Psoas muscle (tissue), 7 donors: ENCODE measurements at regions not wholly inside any gene's neighbourhood (a gene's known extent, or its start where the extent isn't known, plus 50 kb on each side); places are given as distances from the start of the nearest gene placed in this dataset.
A peak's percentile ranks its signal among the peaks of the same experiment; 100 is the strongest.

Experiments used
- ATAC-seq, 4 donors: fragments of 200-7000 bp; cut with Tn5 transposase; one replicate each; pipeline ENCODE4 v1.9.1; 2020; ENCODE audit warnings: moderate library complexity in 3 of 4, mild to moderate bottlenecking in 2 of 4
- DNase-seq, 2 donors: peaks; one replicate each; pipeline ENCODE4 v3.0.0-alpha.2; 2020
- H3K27ac ChIP-seq: fragments of 200-600 bp; one replicate; pipeline ENCODE4 v1.8.0; 2022
- H3K27me3 ChIP-seq, 3 donors: fragments of 200-600 bp in 1 of 3; one replicate each; pipeline versions ENCODE4 v1.6.1 to v1.8.0; 2013 to 2022; ENCODE audit warnings: low read length in 2 of 3, mild to moderate bottlenecking in 2 of 3, moderate library complexity in 1 of 3; ENCODE audit not compliant: insufficient read depth in 3 of 3
- H3K36me3 ChIP-seq, 2 donors: fragments of 200-600 bp in 1 of 2; one replicate each; pipeline versions ENCODE4 v1.6.1 to v1.8.0; 2013 to 2022; ENCODE audit warnings: low read depth in 1 of 2, mild to moderate bottlenecking in 1 of 2, moderate library complexity in 1 of 2; ENCODE audit not compliant: insufficient read depth in 1 of 2
- H3K4me1 ChIP-seq: fragments of 200-600 bp; one replicate; pipeline ENCODE4 v1.8.0; 2022
- H3K4me3 ChIP-seq: fragments of 200-600 bp; one replicate; pipeline ENCODE4 v1.8.0; 2022; ENCODE audit warnings: mild to moderate bottlenecking
- H3K9me3 ChIP-seq: fragments of 200-600 bp; one replicate; pipeline ENCODE4 v1.8.0; 2022
- WGBS, 3 donors: extraction: QIAGEN DNeasy Blood & Tissue Kit; methylation state at CpG; one replicate each; pipeline versions ENCODE4 v1.1.6 to v1.1.7; 2013; 5-methylcytosine and 5-hydroxymethylcytosine counted together
- intact Hi-C, 2 donors: fragments of 100-400 bp; cut with DNase I; formaldehyde crosslinking; loops; one replicate each; pipeline versions ENCODE4 v1.11.0 to v1.14.2; 2022
- TF ChIP-seq, protein P1 (sequence below): fragments of 200-600 bp; IDR thresholded peaks from one replicate; pipeline ENCODE4 v1.8.0; 2022; ENCODE audit warnings: antibody characterized with exemption
- donor health status: healthy with polysubstance abuse.
- donor health status: DM: no; HTN: no; CAD: no; lungs with moderate emphysema.
- donor health status: Bipolar disorder and iron deficiency.
- donor health status: healthy.
- donor health status: DM: yes; HTN: yes; CAD: no.
- donor health status: DM: no; HTN: no; CAD: no.
- donor health status: DM: yes; HTN: yes; CAD: no.

DNA sequence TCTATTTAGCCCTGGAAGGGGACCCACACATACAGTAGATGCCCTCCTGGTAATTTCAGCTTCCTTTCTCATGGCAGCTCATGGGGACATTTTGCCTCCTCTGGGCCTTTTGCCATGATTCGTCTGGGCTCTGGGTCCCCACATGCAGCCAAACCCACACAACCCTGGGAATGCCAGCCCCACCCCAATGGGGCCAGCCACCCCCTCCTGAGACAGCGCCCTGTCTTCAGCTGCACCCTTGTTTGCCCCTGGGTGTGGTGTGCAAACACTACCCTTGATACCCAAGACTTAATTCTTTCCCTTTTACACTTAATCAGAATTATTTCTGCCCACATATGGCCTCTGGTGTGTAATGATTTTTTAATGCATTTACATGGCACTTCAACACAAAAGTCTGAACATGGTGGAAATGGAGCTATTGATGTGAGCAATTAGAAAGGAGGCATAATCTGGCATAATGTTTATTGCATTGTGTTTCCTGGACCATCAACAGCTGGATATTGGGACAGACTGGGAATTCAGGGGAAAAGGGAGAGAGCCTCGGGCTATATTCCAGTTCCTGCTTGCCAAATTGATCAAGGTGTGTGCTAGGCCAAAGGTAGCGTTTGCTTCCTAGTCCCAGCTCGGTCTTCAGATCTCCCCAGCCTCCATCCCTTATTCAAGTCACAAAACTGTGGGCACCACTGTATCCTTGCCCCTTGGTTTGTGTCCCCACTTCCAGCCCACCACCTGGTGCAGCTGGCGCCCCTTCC is 85.0 kb upstream of the ANO1 start:
- Histone ChIP-seq H3K36me3 (no peaks in the 10 kb centered on the region), H3K27me3 (peaks cover 0 to 1% (median 0%) of the 10 kb centered on the region in 3 donors), H3K27ac (no peak overlapping the region), H3K4me3 (no peak overlapping the region), H3K4me1 (no peaks in the 10 kb centered on the region), H3K9me3 (no peaks in the 10 kb centered on the region)
- TF ChIP-seq, protein P1, sequence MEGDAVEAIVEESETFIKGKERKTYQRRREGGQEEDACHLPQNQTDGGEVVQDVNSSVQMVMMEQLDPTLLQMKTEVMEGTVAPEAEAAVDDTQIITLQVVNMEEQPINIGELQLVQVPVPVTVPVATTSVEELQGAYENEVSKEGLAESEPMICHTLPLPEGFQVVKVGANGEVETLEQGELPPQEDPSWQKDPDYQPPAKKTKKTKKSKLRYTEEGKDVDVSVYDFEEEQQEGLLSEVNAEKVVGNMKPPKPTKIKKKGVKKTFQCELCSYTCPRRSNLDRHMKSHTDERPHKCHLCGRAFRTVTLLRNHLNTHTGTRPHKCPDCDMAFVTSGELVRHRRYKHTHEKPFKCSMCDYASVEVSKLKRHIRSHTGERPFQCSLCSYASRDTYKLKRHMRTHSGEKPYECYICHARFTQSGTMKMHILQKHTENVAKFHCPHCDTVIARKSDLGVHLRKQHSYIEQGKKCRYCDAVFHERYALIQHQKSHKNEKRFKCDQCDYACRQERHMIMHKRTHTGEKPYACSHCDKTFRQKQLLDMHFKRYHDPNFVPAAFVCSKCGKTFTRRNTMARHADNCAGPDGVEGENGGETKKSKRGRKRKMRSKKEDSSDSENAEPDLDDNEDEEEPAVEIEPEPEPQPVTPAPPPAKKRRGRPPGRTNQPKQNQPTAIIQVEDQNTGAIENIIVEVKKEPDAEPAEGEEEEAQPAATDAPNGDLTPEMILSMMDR, result no peak
- DNase-seq (no peak), ATAC-seq (no peak)
- intact Hi-C loops, result no loop called here
- WGBS, 3 donors, result 77 to 85% (median 78%) methylated on average over 6 of the region's 6 CpGs

DNA sequence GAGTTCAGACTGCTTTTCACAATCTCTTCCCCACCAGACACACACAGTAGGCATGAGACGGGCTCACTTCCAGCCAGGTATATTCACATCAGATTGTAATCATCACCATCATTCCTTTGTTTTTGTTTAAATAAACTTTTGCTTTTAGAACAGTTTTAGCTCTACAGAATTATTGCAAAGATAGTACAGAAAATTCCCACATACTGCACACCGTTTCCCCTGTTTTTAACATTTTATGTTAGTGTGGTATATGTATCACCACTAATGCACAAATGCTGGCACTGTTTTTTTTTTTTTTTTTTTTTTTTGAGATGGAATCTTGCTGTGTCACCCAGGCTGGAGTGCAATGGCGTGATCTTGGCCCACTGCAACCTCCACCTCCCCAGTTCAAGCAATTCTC is 83.3 kb upstream of the ANO1 start:
- no peak overlapping the region for H3K4me3 ChIP-seq
- H3K36me3 ChIP-seq, result no peaks in the 10 kb centered on the region
- DNase-seq (no peak), ATAC-seq (no peak)
- TF ChIP-seq, protein P1, result no peak
- H3K9me3 ChIP-seq, result no peaks in the 10 kb centered on the region
- H3K27ac ChIP-seq, result no peak overlapping the region
- H3K4me1 ChIP-seq, result no peaks in the 10 kb centered on the region
- 68 to 88% (median 73%) methylated on average over 3 of the region's 3 CpGs for WGBS, 3 donors
- H3K27me3 ChIP-seq, result peaks cover 0 to 1% (median 0%) of the 10 kb centered on the region in 3 donors
- intact Hi-C loops, result no loop called here

DNA sequence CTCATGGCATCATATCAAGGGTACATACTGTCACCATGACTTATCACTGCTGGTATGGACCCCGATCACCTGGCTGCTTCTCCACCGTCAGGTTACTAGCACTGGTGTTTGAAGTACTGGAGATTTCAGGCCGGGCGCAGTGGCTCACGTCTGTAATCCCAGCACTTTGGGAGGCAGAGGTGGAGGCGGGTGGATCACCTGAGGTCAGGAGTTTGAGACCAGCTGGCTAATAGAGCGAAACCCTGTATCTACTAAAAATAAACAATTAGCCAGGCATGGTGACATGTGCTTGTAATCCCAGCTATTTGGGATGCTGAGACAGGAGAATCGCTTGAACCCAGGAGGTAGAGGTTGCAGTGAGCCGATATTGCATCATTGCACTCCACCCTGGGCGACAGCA is 82.4 kb upstream of the ANO1 start:
- Histone ChIP-seq H3K27me3 (peaks cover 0 to 1% (median 0%) of the 10 kb centered on the region in 3 donors), H3K9me3 (no peaks in the 10 kb centered on the region), H3K4me3 (no peak overlapping the region), H3K27ac (no peak overlapping the region), H3K4me1 (no peaks in the 10 kb centered on the region), H3K36me3 (no peaks in the 10 kb centered on the region)
- DNase-seq, result no peak
- TF ChIP-seq, protein P1, result no peak
- peak in 2 of 4 donors; percentile 36 to 67 for ATAC-seq
- WGBS, 3 donors, result 65 to 75% (median 68%) methylated on average over 10 of the region's 10 CpGs
- intact Hi-C loops, result no loop called here

DNA sequence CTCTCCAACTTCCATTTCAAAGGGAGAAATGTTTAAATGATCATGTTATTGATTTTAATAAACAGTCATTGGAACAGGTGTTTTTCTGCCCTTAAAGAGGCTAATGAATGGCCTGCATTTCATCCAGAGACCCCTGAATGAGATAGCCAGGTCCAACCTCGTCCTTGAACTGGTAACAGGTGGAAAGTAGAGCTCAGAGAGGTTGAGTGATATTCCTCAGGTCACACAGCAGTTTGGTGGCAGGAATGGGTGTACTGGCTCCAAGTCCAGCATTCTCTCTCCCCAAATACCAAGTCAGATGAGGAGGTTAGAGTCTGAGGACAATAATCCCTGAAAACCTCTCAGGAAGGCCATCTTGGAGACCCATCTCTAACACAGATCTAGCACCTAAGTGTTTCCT is 81.7 kb upstream of the ANO1 start:
- no peak for DNase-seq
- ATAC-seq, result no peak
- TF ChIP-seq, protein P1, result no peak
- Histone ChIP-seq H3K27ac (no peak overlapping the region), H3K4me1 (no peaks in the 10 kb centered on the region), H3K27me3 (peaks cover 0 to 1% (median 0%) of the 10 kb centered on the region in 3 donors), H3K4me3 (no peak overlapping the region), H3K36me3 (no peaks in the 10 kb centered on the region), H3K9me3 (no peaks in the 10 kb centered on the region)
- 46 to 58% (median 57%) methylated on average over 1 of the region's 1 CpG for WGBS, 3 donors
- intact Hi-C loops, result no loop called here

DNA sequence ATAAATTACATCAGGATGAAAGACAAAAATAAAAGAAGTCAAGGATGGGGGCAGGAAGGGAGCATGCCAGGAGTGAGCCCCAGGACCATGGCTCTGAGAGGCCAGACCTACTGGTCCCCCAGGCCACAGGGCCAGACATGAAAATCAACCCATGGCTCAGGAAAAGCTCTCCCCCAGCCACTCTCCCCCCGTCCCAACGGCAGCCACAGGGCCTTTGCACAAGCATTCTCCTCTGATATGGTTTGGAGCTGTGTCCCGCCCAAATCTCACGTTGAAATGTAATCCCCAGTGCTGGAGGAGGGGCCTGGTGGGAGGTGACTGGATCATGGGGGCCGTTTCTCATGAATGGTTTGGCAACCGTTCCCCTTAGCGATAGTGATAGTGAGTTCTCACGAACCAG is 80.8 kb upstream of the ANO1 start:
- Histone ChIP-seq H3K4me3 (no peak overlapping the region), H3K27me3 (peaks cover 0 to 1% (median 0%) of the 10 kb centered on the region in 3 donors), H3K36me3 (no peaks in the 10 kb centered on the region), H3K9me3 (no peaks in the 10 kb centered on the region), H3K4me1 (no peaks in the 10 kb centered on the region), H3K27ac (no peak overlapping the region)
- 49 to 65% (median 53%) methylated on average over 8 of the region's 8 CpGs for WGBS, 3 donors
- intact Hi-C loops, result no loop called here
- peak in 1 of 2 donors; percentile 18 for DNase-seq
- ATAC-seq, result no peak
- TF ChIP-seq, protein P1, result no peak
